Thyroid gland (tissue), 4 donors: ENCODE measurements at regions not wholly inside any gene's neighbourhood (a gene's known extent, or its start where the extent isn't known, plus 50 kb on each side); places are given as distances from the start of the nearest gene placed in this dataset.

ENCODE experiments used
- DNase-seq, 2 donors: peaks; one replicate each; pipeline ENCODE4 v3.0.0-alpha.2; 2019
- H3K27ac ChIP-seq, 3 donors: fragments of 200-600 bp; sonication (generic); 1 replicate in 2 of 3; 2 replicates in 1 of 3; pipeline ENCODE4 v1.5.1; 2016 to 2019; ENCODE audit warnings: mild to moderate bottlenecking in 1 of 3, moderate library complexity in 1 of 3
- H3K27me3 ChIP-seq: fragments of 200-600 bp; sonication (generic); one replicate; pipeline ENCODE4 v1.5.1; 2019
- H3K36me3 ChIP-seq, 2 donors: fragments of 200-600 bp; sonication (generic); one replicate each; pipeline ENCODE4 v1.5.1; 2016 to 2019
- H3K4me1 ChIP-seq, 2 donors: fragments of 200-600 bp; sonication (generic); one replicate each; pipeline ENCODE4 v1.5.1; 2017 to 2019
- H3K4me3 ChIP-seq, 3 donors: fragments of 200-600 bp; sonication (generic); replicated peaks in 1 of 3; 1 replicate in 2 of 3; 2 replicates in 1 of 3; pipeline ENCODE4 v1.5.1; 2016; ENCODE audit warnings: mild to moderate bottlenecking in 1 of 3
- H3K9me3 ChIP-seq: fragments of 200-600 bp; sonication (generic); one replicate; pipeline ENCODE4 v1.5.1; 2017
- CTCF ChIP-seq, 6 experiments: fragments of 200-600 bp in 3 of 6; fragments of 450-650 bp in 3 of 6; sonication (generic) in 3 of 6; IDR thresholded peaks; one replicate each; pipeline ENCODE4 v1.5.1; 2016 to 2019; ENCODE audit warnings: antibody characterized with exemption in 6 of 6, mild to moderate bottlenecking in 2 of 6, inconsistent platforms in 1 of 6, moderate library complexity in 1 of 6
- POLR2A ChIP-seq, 2 donors: fragments of 450-650 bp; IDR thresholded peaks; one replicate each; pipeline ENCODE4 v1.6.1; 2017; ENCODE audit warnings: antibody characterized with exemption in 2 of 2, mild to moderate bottlenecking in 2 of 2, moderate library complexity in 1 of 2
- WGBS, 2 donors: methylation state at CpG; one replicate each; pipeline ENCODE4 v1.1.5; 2017; 5-methylcytosine and 5-hydroxymethylcytosine counted together
- intact Hi-C: fragments of 100-400 bp; cut with DNase I; formaldehyde crosslinking; loops from one replicate; pipeline ENCODE4 v1.15.1; 2023

GRCh38 chr7:41315764-41316163 lies 387.1 kb downstream of the INHBA start:
- no peak for DNase-seq
- H3K4me1 ChIP-seq, result no peaks in the 10 kb centered on the region
- WGBS, 2 donors, result 61 to 66% methylated on average over 3 to 4 of the region's 4 CpGs
- H3K27me3 ChIP-seq, result no peaks in the 10 kb centered on the region
- no peak overlapping the region for H3K4me3 ChIP-seq
- H3K27ac ChIP-seq, result no peak overlapping the region
- H3K36me3 ChIP-seq, result no peaks in the 10 kb centered on the region
- no peaks in the 10 kb centered on the region for H3K9me3 ChIP-seq
- intact Hi-C loops, result no loop called here
- TF ChIP-seq POLR2A (IDR thresholded peaks at IDR 0.05) (no peak), CTCF (IDR thresholded peaks at IDR 0.05) (no peak)

- H3K4me1 ChIP-seq, result no peaks in the 10 kb centered on the region
- no peak for TF ChIP-seq POLR2A (IDR thresholded peaks at IDR 0.05)
- no peak for TF ChIP-seq CTCF (IDR thresholded peaks at IDR 0.05)
Measured at GRCh38 chr7:41313171-41313570, 389.7 kb downstream of the INHBA start.

GRCh38 chr7:41312235-41312634 lies 390.7 kb downstream of the INHBA start:
- intact Hi-C loops, result no loop called here
- no peaks in the 10 kb centered on the region for H3K36me3 ChIP-seq
- no peaks in the 10 kb centered on the region for H3K9me3 ChIP-seq
- no peak for DNase-seq
- no peak for TF ChIP-seq CTCF (IDR thresholded peaks at IDR 0.05)
- no peak for TF ChIP-seq POLR2A (IDR thresholded peaks at IDR 0.05)
- 91 to 96% methylated on average over 6 of the region's 6 CpGs for WGBS, 2 donors
- no peaks in the 10 kb centered on the region for H3K4me1 ChIP-seq
- H3K27me3 ChIP-seq, result no peaks in the 10 kb centered on the region
- H3K27ac ChIP-seq, result no peak overlapping the region
- H3K4me3 ChIP-seq, result no peak overlapping the region

More at GRCh38 chr7:41313171-41313570, 389.7 kb downstream of the INHBA start:
- Histone ChIP-seq H3K4me3 (no peak overlapping the region), H3K9me3 (no peaks in the 10 kb centered on the region), H3K27ac (no peak overlapping the region), H3K27me3 (no peaks in the 10 kb centered on the region), H3K36me3 (no peaks in the 10 kb centered on the region)
- 93 to 95% methylated on average over 1 of the region's 1 CpG for WGBS, 2 donors
- no peak for DNase-seq
- intact Hi-C loops, result no loop called here

- no peak for DNase-seq
- no peaks in the 10 kb centered on the region for H3K4me1 ChIP-seq
- no peaks in the 10 kb centered on the region for H3K27me3 ChIP-seq
- no peak overlapping the region for H3K27ac ChIP-seq
- no peak overlapping the region for H3K4me3 ChIP-seq
- H3K36me3 ChIP-seq, result no peaks in the 10 kb centered on the region
- 90 to 91% methylated on average over 3 of the region's 3 CpGs for WGBS, 2 donors
- intact Hi-C loops, result no loop called here
- H3K9me3 ChIP-seq, result no peaks in the 10 kb centered on the region
- no peak for TF ChIP-seq POLR2A (IDR thresholded peaks at IDR 0.05)
- TF ChIP-seq CTCF (IDR thresholded peaks at IDR 0.05), result no peak
Measured at GRCh38 chr7:41311301-41311700, 391.6 kb downstream of the INHBA start.

GRCh38 chr7:41306486-41306885 lies 396.4 kb downstream of the INHBA start:
- intact Hi-C loops, result no loop called here
- Histone ChIP-seq H3K4me3 (no peak overlapping the region), H3K36me3 (no peaks in the 10 kb centered on the region), H3K27ac (no peak overlapping the region), H3K4me1 (no peaks in the 10 kb centered on the region), H3K27me3 (no peaks in the 10 kb centered on the region), H3K9me3 (no peaks in the 10 kb centered on the region)
- DNase-seq, result no peak
- TF ChIP-seq CTCF (IDR thresholded peaks at IDR 0.05) (no peak), POLR2A (IDR thresholded peaks at IDR 0.05) (no peak)
- 74 to 78% methylated on average over 2 of the region's 2 CpGs for WGBS, 2 donors
